Panc1 (cell line): ENCODE measurements at regions not wholly inside any gene's neighbourhood (a gene's known extent, or its start where the extent isn't known, plus 50 kb on each side); places are given as distances from the start of the nearest gene placed in this dataset.

Source experiments
- CTCF ChIP-seq: fragments of 450-650 bp; IDR thresholded peaks from 2 replicates; pipeline ENCODE4 v1.5.1; 2017; ENCODE audit warnings: mild to moderate bottlenecking
- POLR2AphosphoS5 ChIP-seq: IDR thresholded peaks from 2 replicates; pipeline ENCODE4 v1.6.1; 2012; ENCODE audit warnings: mild to moderate bottlenecking, low read depth, low read length, moderate library complexity
- REST ChIP-seq, 2 experiments: IDR thresholded peaks; 2 replicates each; pipeline ENCODE4 v1.6.1; 2011 to 2012; ENCODE audit warnings: low read depth in 2 of 2, control low read depth in 1 of 2, low read length in 1 of 2, mild to moderate bottlenecking in 1 of 2, moderate library complexity in 1 of 2; ENCODE audit not compliant: insufficient read depth in 1 of 2
- SIN3A ChIP-seq: IDR thresholded peaks from 2 replicates; pipeline ENCODE4 v1.6.1; 2012; ENCODE audit warnings: low read depth, mild to moderate bottlenecking, low read length, moderate library complexity, borderline replicate concordance; ENCODE audit not compliant: insufficient read depth
- TCF7L2 ChIP-seq: IDR thresholded peaks from 2 replicates; pipeline ENCODE4 v1.6.1; 2011; ENCODE audit warnings: mild to moderate bottlenecking, low read depth, low read length, inconsistent platforms

DNA sequence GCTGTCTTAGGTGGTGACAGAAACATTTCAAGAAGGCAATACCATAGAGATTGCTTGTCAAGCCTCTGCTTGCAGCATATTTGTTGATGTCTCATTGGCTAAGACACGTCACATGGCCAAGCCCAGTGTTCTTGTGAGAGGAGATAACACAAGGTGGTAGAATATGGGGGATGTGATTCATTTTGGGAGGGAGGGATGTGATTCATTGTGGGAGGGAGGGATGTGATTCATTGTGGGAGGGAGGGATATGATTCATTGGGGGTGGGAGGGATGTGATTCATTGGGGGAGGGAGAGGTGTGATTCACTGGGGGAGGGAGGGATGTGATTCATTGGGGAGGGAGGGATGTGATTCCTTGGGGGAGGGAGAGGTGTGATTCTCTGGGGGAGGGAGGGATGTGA, 470.5 kb upstream of the SALL1 start:
- no peak for TF ChIP-seq CTCF
- no peak for TF ChIP-seq POLR2AphosphoS5
- no peak for TF ChIP-seq SIN3A
- TF ChIP-seq REST (IDR thresholded peaks at IDR 0.05; ENCODE audit: insufficient read depth in 1 of 2, low read depth in 2 of 2, low read length in 1 of 2), result no peak
- TF ChIP-seq TCF7L2, result no peak
